Cardiac fibroblast (primary cell): ENCODE measurements at regions not wholly inside any gene's neighbourhood (a gene's known extent, or its start where the extent isn't known, plus 50 kb on each side); places are given as distances from the start of the nearest gene placed in this dataset.

Experiments used
- DNase-seq, 2 donors: peaks; one replicate each; pipeline versions ENCODE4 v3.0.0 to v3.0.0-alpha.2; 2010; ENCODE audit warnings: low read depth in 2 of 2
- H3K4me3 ChIP-seq, 2 donors: replicated peaks in 1 of 2; 1 replicate in 1 of 2; 2 replicates in 1 of 2; pipeline ENCODE4 v1.5.1; 2011; ENCODE audit warnings: low read depth in 2 of 2, low read length in 2 of 2, mild to moderate bottlenecking in 2 of 2, moderate library complexity in 1 of 2
- CTCF ChIP-seq: IDR thresholded peaks from one replicate; pipeline ENCODE4 v1.5.1; 2011; ENCODE audit warnings: low read depth, mild to moderate bottlenecking, low read length, inconsistent platforms

- no peak for DNase-seq
- no peak for TF ChIP-seq CTCF
These were observed 68.2 kb upstream of the WSCD2 start for GRCh38 chr12:108060903-108061302.

GRCh38 chr12:108063192-108063591 is 65.9 kb upstream of the WSCD2 start:
- TF ChIP-seq CTCF: peak; percentile 10
- DNase-seq: peak in 1 of 2 donors; percentile 8
- no peak overlapping the region for H3K4me3 ChIP-seq

More at GRCh38 chr12:108060903-108061302, 68.2 kb upstream of the WSCD2 start:
- H3K4me3 ChIP-seq: no peak overlapping the region

DNA sequence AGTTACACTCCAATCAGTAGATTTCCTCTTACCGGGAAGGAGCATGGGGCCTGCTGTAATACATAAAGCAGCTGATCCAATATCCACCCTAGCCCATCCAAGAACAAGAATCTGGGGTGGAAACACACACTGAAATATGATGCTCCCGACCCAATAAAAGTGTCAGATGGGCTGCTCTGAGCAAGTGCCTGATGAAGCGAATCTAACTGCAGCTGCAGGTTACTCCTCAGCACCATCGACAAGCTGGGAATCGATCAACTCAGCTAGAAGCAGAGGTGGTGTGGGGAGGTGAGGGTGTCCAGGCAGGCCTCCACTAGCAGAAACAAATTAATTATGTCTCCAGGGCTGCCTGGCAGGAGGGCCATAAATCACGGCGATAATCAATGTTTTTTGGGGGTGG is 64.0 kb upstream of the WSCD2 start:
- H3K4me3 ChIP-seq: no peak overlapping the region
- TF ChIP-seq CTCF: no peak
- DNase-seq: no peak

- no peak for TF ChIP-seq CTCF
- no peak overlapping the region for H3K4me3 ChIP-seq
- no peak for DNase-seq
These were observed 62.2 kb upstream of the WSCD2 start for GRCh38 chr12:108066583-108067577.

- no peak for TF ChIP-seq CTCF
- no peak overlapping the region for H3K4me3 ChIP-seq
- DNase-seq: no peak
These were observed 59.4 kb upstream of the WSCD2 start for GRCh38 chr12:108069651-108070165.

DNA sequence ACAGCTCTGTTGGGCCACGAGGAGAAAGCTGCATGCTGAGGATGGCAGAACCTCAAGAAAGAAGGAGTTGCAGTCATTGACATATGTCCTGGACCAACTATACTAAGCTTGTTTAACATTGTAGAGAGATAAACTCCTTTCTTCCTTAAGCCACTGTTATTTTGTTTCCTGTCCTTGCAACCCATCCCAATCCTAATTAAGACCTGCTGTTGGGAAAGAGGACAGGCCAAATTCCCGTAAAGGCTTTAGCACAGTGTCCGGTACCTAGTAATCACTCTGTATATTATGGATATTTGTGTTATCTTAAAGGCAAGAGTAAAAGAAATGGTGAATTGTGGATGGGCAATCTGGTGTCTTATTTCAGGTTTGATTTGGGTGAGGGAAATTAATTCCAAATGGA is 53.5 kb upstream of the WSCD2 start:
- DNase-seq: no peak
- no peak for TF ChIP-seq CTCF
- no peak overlapping the region for H3K4me3 ChIP-seq
